GM12873 (cell line): ENCODE measurements at regions not wholly inside any gene's neighbourhood (a gene's known extent, or its start where the extent isn't known, plus 50 kb on each side); places are given as distances from the start of the nearest gene placed in this dataset.

Source experiments
- CTCF ChIP-seq: IDR thresholded peaks from 2 replicates; pipeline ENCODE4 v1.5.1; 2012; ENCODE audit warnings: low read depth, mild to moderate bottlenecking, moderate library complexity, low read length, control low read depth; ENCODE audit not compliant: insufficient read depth; ENCODE audit errors: missing control alignments

- TF ChIP-seq CTCF: no peak
Measured at GRCh38 chr20:60877071-60877857, 374.8 kb upstream of the CDH4 start.

GRCh38 chr20:60882836-60883235 lies 369.2 kb upstream of the CDH4 start:
- TF ChIP-seq CTCF: no peak

GRCh38 chr20:60883496-60883895 lies 368.6 kb upstream of the CDH4 start:
- TF ChIP-seq CTCF: no peak

GRCh38 chr20:60884277-60884676 lies 367.8 kb upstream of the CDH4 start:
- no peak for TF ChIP-seq CTCF

- no peak for TF ChIP-seq CTCF
Measured at GRCh38 chr20:60888771-60889170, 363.3 kb upstream of the CDH4 start.

GRCh38 chr20:60892095-60892813 lies 359.8 kb upstream of the CDH4 start:
- TF ChIP-seq CTCF: no peak

GRCh38 chr20:60894091-60894490 lies 358.0 kb upstream of the CDH4 start:
- TF ChIP-seq CTCF: no peak
